ENCODE measurements at regions not wholly inside any gene's neighbourhood (a gene's known extent, or its start where the extent isn't known, plus 50 kb on each side); places are given as distances from the start of the nearest gene placed in this dataset.
"Not testable (repeated sequence)": the region's sequence is repeated elsewhere in the genome, so short reads cannot be mapped to it uniquely, and the experiment has no call there.

DNA sequence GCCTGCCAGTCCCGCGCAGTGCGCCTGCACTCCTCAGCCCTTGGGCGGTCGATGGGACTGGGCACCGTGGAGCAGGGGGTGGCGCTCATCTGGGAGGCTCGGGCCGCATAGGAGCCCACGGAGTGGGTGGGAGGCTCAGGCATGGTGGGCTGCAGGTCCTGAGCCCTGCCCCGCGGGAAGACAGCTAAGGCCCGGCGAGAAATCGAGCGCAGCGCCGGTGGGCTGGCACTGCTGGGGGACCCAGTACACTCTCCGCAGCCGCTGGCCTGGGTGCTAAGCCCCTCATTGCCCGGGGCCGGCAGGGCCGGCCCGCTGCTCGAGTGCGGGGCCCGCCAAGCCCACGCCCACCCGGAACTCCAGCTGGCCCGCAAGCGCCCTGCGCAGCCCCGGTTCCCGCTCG lies 1565.3 kb downstream of the HACE1 start:
- H3K36me3 Mint-ChIP-seq, H3K9me3 Mint-ChIP-seq, H3K4me3 Mint-ChIP-seq, H3K27me3 Mint-ChIP-seq, H3K27ac Mint-ChIP-seq, DNase-seq, H3K4me1 Mint-ChIP-seq: not testable (repeated sequence)

DNA sequence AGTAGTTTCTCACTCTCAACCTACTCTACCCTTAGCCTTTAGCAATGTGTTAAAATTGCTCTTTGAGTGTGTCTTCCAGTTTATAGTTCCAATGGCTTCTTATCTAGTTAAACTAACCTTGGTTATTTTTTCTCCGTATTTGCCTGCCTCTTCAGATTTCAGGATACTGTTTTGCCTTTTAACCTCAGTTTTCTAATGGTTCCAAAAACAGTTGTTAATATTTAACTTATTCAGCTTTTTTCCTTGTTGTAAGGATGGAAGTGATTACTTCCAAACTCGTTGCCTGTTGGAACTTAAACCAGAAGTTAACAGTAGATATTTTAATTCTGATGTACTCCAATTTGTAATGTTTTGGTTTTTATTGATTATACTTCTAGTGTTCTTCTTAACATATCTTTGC lies 1574.9 kb downstream of the HACE1 start:
- Mint-ChIP-seq H3K27me3 (no peaks in the 10 kb centered on the region), H3K9me3 (no peaks in the 10 kb centered on the region), H3K27ac (no peak overlapping the region), H3K36me3 (no peaks in the 10 kb centered on the region), H3K4me1 (no peaks in the 10 kb centered on the region), H3K4me3 (no peak overlapping the region)
- no peak for DNase-seq

DNA sequence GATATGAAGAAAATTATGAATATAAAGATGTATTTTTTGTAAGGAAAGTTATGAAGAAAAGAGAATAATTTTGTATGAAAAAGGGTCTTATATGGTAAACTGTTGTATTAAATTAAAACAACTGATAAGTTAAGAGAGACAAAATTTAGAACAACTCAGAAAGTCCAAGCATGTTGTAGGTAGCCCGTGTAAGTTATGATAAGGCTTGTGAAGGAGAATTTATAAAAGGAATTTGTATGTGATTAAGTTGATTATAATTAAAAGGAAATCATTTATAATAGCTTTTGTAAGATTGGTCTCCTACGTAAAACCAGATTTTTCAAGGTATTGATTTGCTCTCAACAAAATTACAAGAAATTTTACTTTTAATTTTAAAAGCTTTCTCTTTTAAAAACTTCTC lies 1579.3 kb downstream of the HACE1 start:
- H3K9me3 Mint-ChIP-seq: no peaks in the 10 kb centered on the region
- DNase-seq: no peak
- no peak overlapping the region for H3K4me3 Mint-ChIP-seq
- H3K4me1 Mint-ChIP-seq: no peaks in the 10 kb centered on the region
- H3K36me3 Mint-ChIP-seq: no peaks in the 10 kb centered on the region
- H3K27me3 Mint-ChIP-seq: no peaks in the 10 kb centered on the region
- H3K27ac Mint-ChIP-seq: no peak overlapping the region

DNA sequence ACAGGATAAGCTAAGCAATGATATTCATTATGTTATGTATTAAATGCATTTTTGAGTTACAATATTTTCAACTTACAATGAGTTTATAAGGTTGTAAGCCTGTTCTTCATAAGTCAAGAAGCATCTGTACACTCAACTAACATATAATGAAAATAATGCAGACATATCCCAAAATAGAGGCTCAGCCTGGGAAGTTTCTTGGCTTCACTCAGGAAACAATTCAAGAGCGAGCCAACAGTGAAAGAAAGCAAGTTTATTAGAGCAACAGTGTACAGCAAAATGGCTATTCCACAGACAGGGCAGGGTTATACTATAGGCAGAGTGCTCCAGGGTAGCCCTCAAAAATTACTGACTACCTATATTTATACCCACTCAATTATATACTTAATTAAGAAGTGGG lies 1581.8 kb downstream of the HACE1 start:
- H3K36me3 Mint-ChIP-seq: no peaks in the 10 kb centered on the region
- H3K27me3 Mint-ChIP-seq: no peaks in the 10 kb centered on the region
- no peaks in the 10 kb centered on the region for H3K4me1 Mint-ChIP-seq
- H3K4me3 Mint-ChIP-seq: no peak overlapping the region
- H3K9me3 Mint-ChIP-seq: no peaks in the 10 kb centered on the region
- no peak for DNase-seq
- no peak overlapping the region for H3K27ac Mint-ChIP-seq

DNA sequence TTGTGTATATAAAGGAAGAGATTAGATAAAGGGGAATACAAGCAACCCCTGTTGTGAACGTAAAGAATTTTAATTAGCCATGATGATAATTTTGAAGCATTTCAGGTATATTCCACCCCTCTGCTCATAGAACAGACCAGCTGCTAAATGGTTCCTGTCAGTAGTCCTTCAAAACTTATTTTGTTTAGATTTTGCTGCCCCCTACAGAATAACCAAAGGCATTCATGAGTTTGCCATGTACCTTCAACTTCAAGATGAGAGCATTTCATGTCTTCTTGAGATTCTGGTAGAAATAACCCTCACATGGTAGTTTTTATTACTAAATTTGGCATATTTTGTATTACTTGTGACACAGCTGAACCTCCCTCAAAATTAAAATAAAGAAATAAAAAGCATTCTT lies 1586.7 kb downstream of the HACE1 start:
- Mint-ChIP-seq H3K4me1 (no peaks in the 10 kb centered on the region), H3K27ac (no peak overlapping the region), H3K27me3 (no peaks in the 10 kb centered on the region), H3K9me3 (no peaks in the 10 kb centered on the region), H3K4me3 (no peak overlapping the region), H3K36me3 (no peaks in the 10 kb centered on the region)
- DNase-seq: no peak

DNA sequence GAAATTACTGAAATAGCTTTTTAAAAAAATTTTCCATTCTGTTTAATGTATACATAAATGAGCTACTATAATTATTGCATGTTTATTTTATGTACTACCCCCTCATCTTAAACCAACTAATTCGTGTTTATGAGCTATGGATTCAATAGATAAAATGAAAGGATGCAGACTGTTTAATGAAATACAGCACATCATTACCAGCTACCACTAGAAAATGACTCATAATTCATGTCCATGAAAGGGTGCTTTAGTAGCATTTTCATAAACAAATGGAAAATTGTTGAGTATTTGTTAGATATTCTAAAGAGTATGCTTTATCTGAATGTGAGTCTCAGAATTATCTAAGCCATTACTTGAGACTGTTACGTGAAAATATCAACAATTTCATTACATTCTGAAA lies 1590.1 kb downstream of the HACE1 start:
- Mint-ChIP-seq H3K4me1 (no peaks in the 10 kb centered on the region), H3K9me3 (peaks cover 2% of the 10 kb centered on the region), H3K27me3 (no peaks in the 10 kb centered on the region), H3K36me3 (no peaks in the 10 kb centered on the region), H3K27ac (no peak overlapping the region), H3K4me3 (no peak overlapping the region)
- DNase-seq: no peak

DNA sequence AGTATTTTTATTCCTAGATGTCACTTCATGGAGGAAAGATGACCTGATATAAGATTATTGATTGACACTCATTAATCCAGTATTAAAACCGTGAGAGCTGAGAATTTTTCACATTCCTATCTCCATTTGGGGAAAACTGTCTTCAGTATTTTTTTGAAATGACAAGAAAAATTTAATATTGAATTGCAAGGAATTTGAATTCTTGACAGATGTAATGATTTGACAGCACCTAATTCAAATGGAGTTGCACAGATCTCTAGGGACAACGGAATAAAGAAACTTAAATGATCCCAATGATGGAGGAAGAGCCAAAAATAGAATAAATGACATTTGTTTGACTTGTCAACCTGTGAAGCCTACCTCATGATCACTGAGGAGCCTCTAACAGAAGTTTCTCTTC lies 1591.4 kb downstream of the HACE1 start:
- no peaks in the 10 kb centered on the region for H3K4me1 Mint-ChIP-seq
- peaks cover 2% of the 10 kb centered on the region for H3K9me3 Mint-ChIP-seq
- no peak overlapping the region for H3K4me3 Mint-ChIP-seq
- no peaks in the 10 kb centered on the region for H3K27me3 Mint-ChIP-seq
- DNase-seq: no peak
- no peak overlapping the region for H3K27ac Mint-ChIP-seq
- H3K36me3 Mint-ChIP-seq: no peaks in the 10 kb centered on the region

DNA sequence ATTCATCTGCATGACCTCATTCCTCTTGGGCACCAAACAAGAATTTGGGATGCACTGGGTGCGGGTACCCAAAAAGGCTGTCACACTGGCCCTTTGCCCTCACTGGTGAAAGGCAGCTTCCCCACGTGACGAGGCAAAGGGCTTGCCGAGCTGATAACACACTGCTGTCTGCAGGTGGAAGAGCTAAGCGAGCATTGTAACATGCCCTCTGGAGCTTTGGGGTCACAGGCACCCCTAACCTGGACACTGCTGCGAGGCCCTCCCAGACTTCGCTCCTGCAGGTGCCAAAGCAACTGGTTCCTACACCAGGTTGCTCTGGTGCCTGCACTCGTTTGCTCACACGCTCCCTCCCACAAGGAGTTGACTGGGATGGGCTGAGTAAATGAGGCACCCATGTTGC lies 1595.7 kb downstream of the HACE1 start:
- H3K36me3 Mint-ChIP-seq: no peaks in the 10 kb centered on the region
- no peaks in the 10 kb centered on the region for H3K4me1 Mint-ChIP-seq
- no peaks in the 10 kb centered on the region for H3K27me3 Mint-ChIP-seq
- H3K4me3 Mint-ChIP-seq: no peak overlapping the region
- H3K27ac Mint-ChIP-seq: no peak overlapping the region
- DNase-seq: no peak
- H3K9me3 Mint-ChIP-seq: peaks cover 2% of the 10 kb centered on the region

DNA sequence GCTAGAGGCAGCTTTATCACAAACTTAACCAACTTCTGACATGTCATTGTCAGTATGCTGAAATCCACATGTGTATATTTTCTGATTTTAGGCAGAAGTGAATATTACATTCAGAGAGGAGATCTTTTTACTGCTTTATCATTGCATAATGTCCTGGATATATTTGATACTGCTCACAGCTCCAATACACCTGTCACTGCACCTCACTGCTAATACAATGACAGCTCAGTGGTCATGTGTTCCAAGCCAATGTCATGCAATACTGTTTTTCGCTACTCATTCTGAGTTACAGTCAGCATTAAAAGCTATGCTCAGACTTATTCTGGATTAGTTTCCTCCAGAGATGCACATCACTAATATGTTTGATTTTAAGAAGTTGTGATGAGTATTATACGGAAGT lies 1604.6 kb downstream of the HACE1 start:
- H3K36me3 Mint-ChIP-seq: no peaks in the 10 kb centered on the region
- H3K27me3 Mint-ChIP-seq: no peaks in the 10 kb centered on the region
- no peak overlapping the region for H3K4me3 Mint-ChIP-seq
- no peaks in the 10 kb centered on the region for H3K4me1 Mint-ChIP-seq
- no peak for DNase-seq
- H3K9me3 Mint-ChIP-seq: peaks cover 2% of the 10 kb centered on the region
- no peak overlapping the region for H3K27ac Mint-ChIP-seq

DNA sequence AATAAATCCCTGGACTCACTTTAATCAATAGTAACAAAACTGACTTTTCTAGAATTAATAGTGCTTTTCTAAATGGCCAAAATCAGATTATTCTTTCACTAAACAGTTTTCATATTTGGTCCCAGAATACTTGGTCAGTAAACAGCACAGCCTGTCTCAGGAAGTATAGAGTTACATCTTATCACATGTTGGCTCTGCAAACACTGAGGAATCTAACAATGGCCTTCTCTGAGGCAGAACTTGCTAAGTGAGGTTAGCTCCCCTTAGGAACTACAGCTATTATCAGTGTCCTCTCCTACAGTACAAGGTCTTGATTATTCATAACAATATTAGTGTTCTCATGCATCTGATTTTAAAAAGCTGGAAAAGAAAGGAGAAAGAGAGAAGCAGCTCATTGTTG lies 1622.8 kb downstream of the HACE1 start:
- Mint-ChIP-seq H3K27ac (no peak overlapping the region), H3K4me1 (no peaks in the 10 kb centered on the region)
- DNase-seq: no peak

DNA sequence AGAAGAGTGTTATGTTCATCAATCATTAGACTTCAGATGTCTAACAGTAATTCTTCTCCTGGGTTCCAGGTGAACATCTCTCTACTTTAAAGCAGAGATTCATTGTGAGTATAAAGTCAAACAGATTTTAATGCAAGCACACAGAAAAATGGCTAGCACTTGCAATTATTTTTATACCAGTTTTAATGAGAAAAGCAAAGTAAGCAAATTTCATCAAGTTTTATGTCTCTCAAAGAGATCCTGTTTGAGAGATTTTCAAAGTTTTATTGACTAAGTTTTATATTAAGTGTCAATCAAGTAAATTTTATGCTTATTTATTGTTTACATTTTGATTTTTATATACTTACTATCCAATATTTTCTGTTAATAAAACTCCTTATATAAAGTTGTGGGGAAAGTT lies 1628.5 kb downstream of the HACE1 start:
- no peak overlapping the region for H3K27ac Mint-ChIP-seq
- no peaks in the 10 kb centered on the region for H3K27me3 Mint-ChIP-seq
- H3K9me3 Mint-ChIP-seq: peaks cover 9% of the 10 kb centered on the region
- H3K4me3 Mint-ChIP-seq: no peak overlapping the region
- no peaks in the 10 kb centered on the region for H3K36me3 Mint-ChIP-seq
- H3K4me1 Mint-ChIP-seq: no peaks in the 10 kb centered on the region
- no peak for DNase-seq

More for the DNA sequence above, 1622.8 kb downstream of the HACE1 start:
- Mint-ChIP-seq H3K4me3 (no peak overlapping the region), H3K36me3 (no peaks in the 10 kb centered on the region), H3K9me3 (peaks cover 5% of the 10 kb centered on the region), H3K27me3 (no peaks in the 10 kb centered on the region)

DNA sequence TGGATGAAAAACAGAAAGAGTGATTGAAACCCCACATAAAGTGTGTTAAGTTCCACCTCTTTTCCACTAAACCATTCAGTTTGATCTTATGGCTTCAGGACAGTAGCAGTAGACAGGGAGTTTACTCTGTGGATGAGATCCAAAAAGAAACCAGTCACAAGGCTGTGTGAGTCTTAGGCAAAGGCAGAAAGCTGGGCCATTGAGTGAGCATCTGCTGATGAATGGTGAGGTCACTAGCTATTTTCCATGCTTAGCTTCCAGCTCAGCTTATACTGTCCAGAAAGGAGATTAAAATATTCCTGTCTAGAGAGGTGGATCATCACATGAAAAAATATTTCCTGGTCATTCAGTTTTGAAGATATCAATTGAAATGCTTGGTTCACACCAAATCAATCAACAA lies 1643.9 kb downstream of the HACE1 start:
- Mint-ChIP-seq H3K27me3 (no peaks in the 10 kb centered on the region), H3K4me3 (no peak overlapping the region), H3K9me3 (peaks cover 3% of the 10 kb centered on the region), H3K27ac (no peak overlapping the region), H3K36me3 (no peaks in the 10 kb centered on the region), H3K4me1 (no peaks in the 10 kb centered on the region)
- DNase-seq: no peak

DNA sequence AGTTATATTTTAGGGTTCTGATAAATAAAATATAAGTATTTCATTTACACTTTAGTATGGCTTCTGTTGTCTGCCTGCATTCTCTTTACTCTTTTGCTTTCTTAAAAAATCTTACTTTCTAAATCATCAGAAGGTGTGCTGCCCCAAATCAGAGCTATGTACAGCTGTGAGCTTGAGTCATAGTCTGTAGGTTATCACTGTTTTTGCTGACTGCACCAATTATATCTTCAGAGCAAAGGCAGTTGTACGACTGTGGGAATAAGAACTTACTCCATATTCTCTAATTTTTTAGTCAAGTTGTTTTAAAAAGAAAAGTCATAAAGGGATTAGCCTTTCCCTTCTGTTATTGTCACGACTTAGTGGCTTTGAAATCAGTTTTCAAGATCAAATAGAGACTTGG lies 1649.0 kb downstream of the HACE1 start:
- no peaks in the 10 kb centered on the region for H3K4me1 Mint-ChIP-seq
- no peaks in the 10 kb centered on the region for H3K27me3 Mint-ChIP-seq
- H3K36me3 Mint-ChIP-seq: no peaks in the 10 kb centered on the region

DNA sequence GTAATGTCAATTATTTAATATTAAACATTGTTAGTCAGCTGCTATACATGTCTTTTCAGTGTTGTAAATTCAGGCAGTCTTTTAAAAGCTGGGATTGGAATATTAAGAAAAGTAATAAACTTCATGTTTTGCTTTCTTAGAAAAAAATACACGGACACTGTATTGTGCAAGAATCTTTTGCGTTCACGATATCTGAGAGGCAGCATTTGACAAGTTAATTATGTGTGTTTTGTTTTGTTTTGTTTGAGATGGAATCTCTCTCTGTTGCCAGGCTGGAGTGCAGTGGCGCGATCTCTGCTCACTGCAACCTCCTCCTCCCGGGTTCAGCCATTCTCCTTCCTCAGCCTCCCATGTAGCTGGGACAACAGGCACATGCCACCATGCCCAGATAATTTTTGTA lies 1661.3 kb downstream of the HACE1 start:
- DNase-seq: no peak
- Mint-ChIP-seq H3K9me3 (peaks cover 11% of the 10 kb centered on the region), H3K4me1 (no peaks in the 10 kb centered on the region), H3K4me3 (no peak overlapping the region), H3K27me3 (no peaks in the 10 kb centered on the region), H3K36me3 (no peaks in the 10 kb centered on the region), H3K27ac (no peak overlapping the region)

More for the DNA sequence above, 1649.0 kb downstream of the HACE1 start:
- Mint-ChIP-seq H3K27ac (no peak overlapping the region), H3K9me3 (no peaks in the 10 kb centered on the region), H3K4me3 (no peak overlapping the region)
- DNase-seq: no peak

DNA sequence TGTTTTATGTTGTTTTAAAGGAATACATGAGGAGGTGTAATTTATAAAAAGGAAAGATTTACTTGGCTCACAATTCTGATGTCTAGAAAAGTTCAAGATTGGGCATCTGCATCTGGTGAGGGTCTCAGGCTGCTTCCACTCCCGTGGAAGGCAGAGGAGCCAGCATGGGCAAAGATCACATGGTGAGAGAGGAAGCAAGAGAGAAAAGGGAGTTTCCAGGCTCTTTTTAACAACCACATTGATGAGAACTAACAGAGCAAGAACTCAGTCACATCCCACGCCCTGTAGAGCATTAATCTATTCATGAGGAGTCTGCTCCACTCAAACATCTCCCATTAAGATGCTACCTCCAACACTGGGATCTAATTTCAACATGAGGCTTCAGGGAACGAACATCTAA lies 1666.3 kb downstream of the HACE1 start:
- Mint-ChIP-seq H3K27ac (no peak overlapping the region), H3K36me3 (no peaks in the 10 kb centered on the region), H3K9me3 (peaks cover 3% of the 10 kb centered on the region), H3K4me1 (no peaks in the 10 kb centered on the region), H3K27me3 (no peaks in the 10 kb centered on the region), H3K4me3 (no peak overlapping the region)
- no peak for DNase-seq

DNA sequence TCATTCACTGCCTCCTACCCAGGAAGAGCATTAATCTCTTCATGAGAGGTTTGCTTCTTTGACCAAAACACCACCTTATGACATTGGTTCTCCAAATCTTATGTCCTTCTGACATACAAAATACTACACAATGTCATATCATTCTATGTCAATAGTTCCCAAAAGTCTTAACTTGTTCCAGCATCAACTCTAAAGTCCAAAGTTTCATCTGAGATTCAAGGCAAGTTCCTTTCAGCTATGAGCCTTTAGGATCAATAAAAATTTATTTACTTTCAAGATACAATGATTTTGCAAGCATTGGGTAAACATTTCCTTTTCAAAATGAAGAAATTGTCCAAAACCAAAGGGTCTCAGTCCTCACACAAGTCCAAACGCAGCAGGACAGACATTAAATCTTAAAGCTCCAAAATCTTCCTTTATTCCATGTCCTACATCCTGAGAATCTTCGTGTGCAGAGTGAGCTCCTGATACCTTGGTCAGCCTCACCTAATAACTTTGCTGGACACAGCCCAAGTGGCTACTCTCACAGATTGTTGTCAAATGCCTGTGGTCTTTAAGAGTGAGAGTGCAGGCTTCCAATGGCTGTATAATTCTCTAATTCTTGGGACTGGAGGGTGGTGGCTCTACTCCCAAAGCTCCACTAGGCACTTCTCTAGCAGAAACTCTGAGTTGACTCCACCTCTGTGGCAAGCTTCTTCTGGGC lies 1668.2 kb downstream of the HACE1 start:
- Mint-ChIP-seq H3K27me3 (no peaks in the 10 kb centered on the region), H3K4me3 (no peak overlapping the region), H3K36me3 (no peaks in the 10 kb centered on the region), H3K27ac (no peak overlapping the region), H3K4me1 (no peaks in the 10 kb centered on the region), H3K9me3 (peaks cover 3% of the 10 kb centered on the region)
- DNase-seq: no peak

DNA sequence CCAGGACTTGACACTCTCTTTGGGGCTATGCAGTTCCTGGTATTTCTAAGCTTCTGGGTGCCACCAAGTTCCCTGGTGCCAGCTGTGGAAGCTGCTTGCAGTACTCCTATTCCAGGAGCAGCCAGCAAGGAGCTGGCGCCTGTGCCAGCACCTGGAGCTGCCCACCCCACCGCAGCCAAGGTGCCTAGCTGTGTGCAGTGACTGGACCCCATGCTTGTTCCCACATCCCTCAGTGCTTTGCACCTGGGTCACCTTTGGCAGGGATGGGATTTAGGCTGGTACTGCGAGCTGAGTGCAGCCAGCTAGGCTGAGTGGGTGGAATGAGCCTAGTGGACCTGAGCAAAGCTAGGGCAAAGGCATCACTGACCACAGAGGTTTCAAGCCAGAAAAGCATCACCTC lies 1674.9 kb downstream of the HACE1 start:
- H3K9me3 Mint-ChIP-seq: peaks cover 3% of the 10 kb centered on the region
- no peak for DNase-seq
- H3K27me3 Mint-ChIP-seq: no peaks in the 10 kb centered on the region
- H3K4me1 Mint-ChIP-seq: no peaks in the 10 kb centered on the region
- H3K4me3 Mint-ChIP-seq: no peak overlapping the region
- H3K27ac Mint-ChIP-seq: no peak overlapping the region
- H3K36me3 Mint-ChIP-seq: no peaks in the 10 kb centered on the region

All from activated naive CD8-positive, alpha-beta T cell treated with anti-CD3 and anti-CD28 coated beads for 36 hours (primary cell).